PC-3 (cell line): ENCODE measurements at regions not wholly inside any gene's neighbourhood (a gene's known extent, or its start where the extent isn't known, plus 50 kb on each side); places are given as distances from the start of the nearest gene placed in this dataset.

Source experiments
- ATAC-seq: fragments of 200-7000 bp; cut with Tn5 transposase; 2 replicates; pipeline ENCODE4 v1.9.1; 2020; ENCODE audit warnings: mild to moderate bottlenecking, moderate library complexity
- BruUV-seq: library from RNA; stranded (reverse); fragments of 400-500 nt; replicated peaks from 2 replicates; lab custom pipeline; 2021; lab: Mats Ljungman, UMichigan
- CTCF ChIA-PET: fragments of 300-600 bp; sonication (Branson Sonifier 250); formaldehyde crosslinking; loops from one replicate; lab custom pipeline; 2022; ENCODE audit warnings: antibody characterized with exemption; lab: Charles Lee
- POLR2A ChIA-PET: fragments of 300-600 bp; sonication (Branson Sonifier 250); formaldehyde crosslinking; loops from one replicate; lab custom pipeline; 2022; ENCODE audit warnings: antibody characterized with exemption; ENCODE audit not compliant: unreplicated experiment; lab: Charles Lee
- DNase-seq: peaks from one replicate; pipeline ENCODE4 v3.0.0-alpha.2; 2015
- H2AFZ ChIP-seq: fragments of 300-600 bp; sonication (generic); 2 replicates; pipeline ENCODE4 v1.6.0; 2016; ENCODE audit warnings: antibody characterized with exemption, low read length
- H3F3A ChIP-seq: fragments of 300-600 bp; sonication (generic); one replicate; pipeline ENCODE4 v1.6.0; 2017; ENCODE audit warnings: antibody characterized with exemption, low read length, control low read depth, mild to moderate bottlenecking; ENCODE audit not compliant: unreplicated experiment
- H3K27ac ChIP-seq: fragments of 300-600 bp; sonication (generic); 2 replicates; pipeline ENCODE4 v1.5.1; 2016; ENCODE audit warnings: mild to moderate bottlenecking, low read length
- H3K27me3 ChIP-seq: fragments of 300-600 bp; sonication (generic); 2 replicates; pipeline ENCODE4 v1.6.1; 2016; ENCODE audit warnings: low read length, mixed read lengths
- H3K36me3 ChIP-seq: fragments of 300-600 bp; sonication (generic); 2 replicates; pipeline ENCODE4 v1.6.1; 2016; ENCODE audit warnings: low read depth, mixed run types, low read length, mixed read lengths
- H3K4me1 ChIP-seq: fragments of 300-600 bp; sonication (generic); 2 replicates; pipeline ENCODE4 v1.5.1; 2016; ENCODE audit warnings: low read length; ENCODE audit not compliant: insufficient read depth
- H3K4me2 ChIP-seq: fragments of 300-600 bp; sonication (generic); 2 replicates; pipeline ENCODE4 v1.6.0; 2016; ENCODE audit warnings: low read length
- H3K4me3 ChIP-seq: fragments of 300-600 bp; sonication (generic); 2 replicates; pipeline ENCODE4 v1.5.1; 2016; ENCODE audit warnings: mild to moderate bottlenecking, low read length, mixed read lengths
- H3K79me2 ChIP-seq: fragments of 300-600 bp; sonication (generic); 2 replicates; pipeline ENCODE4 v1.6.1; 2017; ENCODE audit warnings: low read length, mixed read lengths
- H3K9ac ChIP-seq: fragments of 300-600 bp; sonication (generic); 2 replicates; pipeline ENCODE4 v1.6.0; 2016; ENCODE audit warnings: mild to moderate bottlenecking, low read length
- H3K9me2 ChIP-seq: fragments of 300-600 bp; sonication (generic); replicated peaks from 2 replicates; pipeline ENCODE4 v1.6.1; 2016; ENCODE audit warnings: mixed run types, low read length, mixed read lengths
- H3K9me3 ChIP-seq: fragments of 300-600 bp; sonication (generic); 2 replicates; pipeline ENCODE4 v1.6.1; 2016; ENCODE audit warnings: low read length, mixed read lengths
- H4K20me1 ChIP-seq: fragments of 300-600 bp; sonication (generic); 2 replicates; pipeline ENCODE4 v1.6.1; 2016; ENCODE audit warnings: low read length, mixed read lengths
- EZH2 ChIP-seq: fragments of 300-600 bp; sonication (generic); IDR thresholded peaks from one replicate; pipeline ENCODE4 v1.6.1; 2017; ENCODE audit warnings: antibody characterized with exemption, mild to moderate bottlenecking, low read length; ENCODE audit not compliant: unreplicated experiment
- EZH2phosphoT487 ChIP-seq: fragments of 300-600 bp; sonication (generic); IDR thresholded peaks from 2 replicates; pipeline ENCODE4 v1.6.1; 2018; ENCODE audit warnings: mild to moderate bottlenecking, antibody characterized with exemption, low read length, borderline replicate concordance
- intact Hi-C: fragments of 100-400 bp; cut with micrococcal nuclease; formaldehyde crosslinking; loops from 2 replicates; pipeline ENCODE4 v1.9.0; 2023
- TF ChIP-seq, protein P1 (sequence below): fragments of 300-600 bp; sonication (generic); conservative IDR thresholded peaks from 2 replicates; pipeline ENCODE4 v1.5.1; 2017; ENCODE audit warnings: antibody characterized with exemption, low read depth, mild to moderate bottlenecking, low read length

GRCh38 chr1:82446955-82447354 lies 646.2 kb downstream of the ADGRL2 start:
- no TSS peak for BruUV-seq
- no peaks in the 10 kb centered on the region for H3K79me2 ChIP-seq

DNA sequence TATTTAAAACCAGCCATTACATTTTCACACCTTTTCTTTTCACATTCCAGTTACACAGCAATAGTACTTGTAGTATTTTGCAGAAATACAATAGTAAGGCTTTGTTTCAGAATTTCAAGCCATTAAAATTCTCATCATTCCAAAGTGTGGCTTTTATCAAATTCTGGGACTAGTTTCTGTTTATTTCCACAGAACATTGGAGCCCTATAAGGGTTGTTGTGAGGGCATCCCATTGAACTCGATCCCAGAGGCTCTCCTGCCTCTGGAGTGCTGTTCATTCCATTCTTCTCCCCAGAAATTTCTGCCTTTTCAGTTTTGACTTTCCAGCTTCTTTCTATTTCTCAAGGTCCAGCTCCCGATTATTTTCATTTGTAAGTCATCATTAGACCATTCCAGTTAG lies 645.5 kb downstream of the ADGRL2 start:
- Histone ChIP-seq H3K36me3 (no peaks in the 10 kb centered on the region), H3K27ac (no peak overlapping the region), H3K9me3 (no peaks in the 10 kb centered on the region; the same call in 1 of the 2 replicates), H3K9me2 (no peaks in the 10 kb centered on the region), H3K4me2 (no peak overlapping the region), H3K79me2 (no peaks in the 10 kb centered on the region), H3F3A (no peaks in the 10 kb centered on the region), H2AFZ (no peak overlapping the region), H3K9ac (no peak overlapping the region), H3K27me3 (no peaks in the 10 kb centered on the region), H4K20me1 (no peaks in the 10 kb centered on the region), H3K4me1 (no peaks in the 10 kb centered on the region), H3K4me3 (no peak overlapping the region)
- no TSS peak for BruUV-seq
- ChIA-PET POLR2A (no interaction called here), CTCF (no interaction called here)
- ATAC-seq, result no peak
- TF ChIP-seq, protein P1, sequence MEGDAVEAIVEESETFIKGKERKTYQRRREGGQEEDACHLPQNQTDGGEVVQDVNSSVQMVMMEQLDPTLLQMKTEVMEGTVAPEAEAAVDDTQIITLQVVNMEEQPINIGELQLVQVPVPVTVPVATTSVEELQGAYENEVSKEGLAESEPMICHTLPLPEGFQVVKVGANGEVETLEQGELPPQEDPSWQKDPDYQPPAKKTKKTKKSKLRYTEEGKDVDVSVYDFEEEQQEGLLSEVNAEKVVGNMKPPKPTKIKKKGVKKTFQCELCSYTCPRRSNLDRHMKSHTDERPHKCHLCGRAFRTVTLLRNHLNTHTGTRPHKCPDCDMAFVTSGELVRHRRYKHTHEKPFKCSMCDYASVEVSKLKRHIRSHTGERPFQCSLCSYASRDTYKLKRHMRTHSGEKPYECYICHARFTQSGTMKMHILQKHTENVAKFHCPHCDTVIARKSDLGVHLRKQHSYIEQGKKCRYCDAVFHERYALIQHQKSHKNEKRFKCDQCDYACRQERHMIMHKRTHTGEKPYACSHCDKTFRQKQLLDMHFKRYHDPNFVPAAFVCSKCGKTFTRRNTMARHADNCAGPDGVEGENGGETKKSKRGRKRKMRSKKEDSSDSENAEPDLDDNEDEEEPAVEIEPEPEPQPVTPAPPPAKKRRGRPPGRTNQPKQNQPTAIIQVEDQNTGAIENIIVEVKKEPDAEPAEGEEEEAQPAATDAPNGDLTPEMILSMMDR, result no peak
- TF ChIP-seq EZH2 (no peak), EZH2phosphoT487 (no peak)
- intact Hi-C loops, result no loop called here
- no peak for DNase-seq

More at GRCh38 chr1:82446955-82447354, 646.2 kb downstream of the ADGRL2 start:
- no peaks in the 10 kb centered on the region for H3F3A ChIP-seq
- no peaks in the 10 kb centered on the region for H3K4me1 ChIP-seq
- no peaks in the 10 kb centered on the region for H4K20me1 ChIP-seq
- TF ChIP-seq EZH2, result no peak
- no peak for TF ChIP-seq EZH2phosphoT487
- TF ChIP-seq, protein P1, result no peak
- POLR2A ChIA-PET, result no interaction called here
- no peak overlapping the region for H3K27ac ChIP-seq
- H3K4me2 ChIP-seq, result no peak overlapping the region
- CTCF ChIA-PET, result no interaction called here
- DNase-seq (no peak), ATAC-seq (no peak)
- H3K9me3 ChIP-seq, result peaks cover 3% of the 10 kb centered on the region; the same call in 1 of the 2 replicates
- no peak overlapping the region for H3K9ac ChIP-seq
- no peak overlapping the region for H3K4me3 ChIP-seq
- no peak overlapping the region for H2AFZ ChIP-seq
- no peaks in the 10 kb centered on the region for H3K9me2 ChIP-seq
- no peaks in the 10 kb centered on the region for H3K27me3 ChIP-seq
- intact Hi-C loops, result no loop called here
- H3K36me3 ChIP-seq, result no peaks in the 10 kb centered on the region

DNA sequence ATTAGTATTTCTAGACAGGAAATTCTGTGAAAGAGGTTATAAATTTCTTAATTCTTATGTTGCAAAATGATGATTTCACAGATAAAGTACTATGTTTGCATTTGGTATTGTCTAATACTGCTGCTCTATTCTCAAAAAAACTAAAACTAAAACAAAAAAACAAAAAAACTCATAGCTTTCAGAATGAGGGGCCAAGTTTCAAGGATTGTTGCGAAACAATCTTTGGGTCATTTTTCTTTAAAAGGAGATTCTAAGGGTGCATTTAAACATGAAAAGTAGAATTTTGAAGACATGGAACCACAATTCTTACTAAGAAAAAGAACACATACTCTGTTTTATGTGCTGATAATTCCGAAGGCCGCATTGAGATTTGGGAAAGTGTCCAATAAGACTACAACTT lies 645.1 kb downstream of the ADGRL2 start:
- H3K27ac ChIP-seq, result no peak overlapping the region
- no peaks in the 10 kb centered on the region; the same call in 1 of the 2 replicates for H3K9me3 ChIP-seq
- H2AFZ ChIP-seq, result no peak overlapping the region
- no peak overlapping the region for H3K4me2 ChIP-seq
- ATAC-seq, result no peak
- no peaks in the 10 kb centered on the region for H3K36me3 ChIP-seq
- CTCF ChIA-PET, result no interaction called here
- no peaks in the 10 kb centered on the region for H3F3A ChIP-seq
- intact Hi-C loops, result no loop called here
- no peaks in the 10 kb centered on the region for H4K20me1 ChIP-seq
- no peak overlapping the region for H3K4me3 ChIP-seq
- no peak for TF ChIP-seq EZH2phosphoT487
- TF ChIP-seq, protein P1, result no peak
- no peak for TF ChIP-seq EZH2
- POLR2A ChIA-PET, result no interaction called here
- H3K79me2 ChIP-seq, result no peaks in the 10 kb centered on the region
- no peak overlapping the region for H3K9ac ChIP-seq
- no peaks in the 10 kb centered on the region for H3K9me2 ChIP-seq
- no peaks in the 10 kb centered on the region for H3K27me3 ChIP-seq
- DNase-seq, result no peak
- no peaks in the 10 kb centered on the region for H3K4me1 ChIP-seq
- BruUV-seq, result no TSS peak
